GM13976 (cell line): ENCODE measurements at regions not wholly inside any gene's neighbourhood (a gene's known extent, or its start where the extent isn't known, plus 50 kb on each side); places are given as distances from the start of the nearest gene placed in this dataset.

Experiments used
- DNase-seq: peaks from one replicate; pipeline ENCODE4 v3.0.0; 2012; ENCODE audit warnings: low spot score
- in situ Hi-C: fragments of 300-500 bp; cut with MboI; formaldehyde crosslinking; loops from one replicate; pipeline ENCODE4 v1.12.0; 2022; ENCODE audit warnings: low sequenced_read_pairs, mixed read lengths, inconsistent platforms; ENCODE audit not compliant: unreplicated experiment
- TF ChIP-seq, protein P1 (sequence below): IDR thresholded peaks from 2 replicates; pipeline ENCODE4 v1.5.1; 2012; ENCODE audit warnings: borderline replicate concordance, mild to moderate bottlenecking; ENCODE audit not compliant: insufficient read depth; ENCODE audit errors: extremely low read depth, missing control alignments, control extremely low read depth

- TF ChIP-seq, protein P1, sequence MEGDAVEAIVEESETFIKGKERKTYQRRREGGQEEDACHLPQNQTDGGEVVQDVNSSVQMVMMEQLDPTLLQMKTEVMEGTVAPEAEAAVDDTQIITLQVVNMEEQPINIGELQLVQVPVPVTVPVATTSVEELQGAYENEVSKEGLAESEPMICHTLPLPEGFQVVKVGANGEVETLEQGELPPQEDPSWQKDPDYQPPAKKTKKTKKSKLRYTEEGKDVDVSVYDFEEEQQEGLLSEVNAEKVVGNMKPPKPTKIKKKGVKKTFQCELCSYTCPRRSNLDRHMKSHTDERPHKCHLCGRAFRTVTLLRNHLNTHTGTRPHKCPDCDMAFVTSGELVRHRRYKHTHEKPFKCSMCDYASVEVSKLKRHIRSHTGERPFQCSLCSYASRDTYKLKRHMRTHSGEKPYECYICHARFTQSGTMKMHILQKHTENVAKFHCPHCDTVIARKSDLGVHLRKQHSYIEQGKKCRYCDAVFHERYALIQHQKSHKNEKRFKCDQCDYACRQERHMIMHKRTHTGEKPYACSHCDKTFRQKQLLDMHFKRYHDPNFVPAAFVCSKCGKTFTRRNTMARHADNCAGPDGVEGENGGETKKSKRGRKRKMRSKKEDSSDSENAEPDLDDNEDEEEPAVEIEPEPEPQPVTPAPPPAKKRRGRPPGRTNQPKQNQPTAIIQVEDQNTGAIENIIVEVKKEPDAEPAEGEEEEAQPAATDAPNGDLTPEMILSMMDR, result no peak
- DNase-seq, result no peak
- in situ Hi-C loops, result no loop called here
Observed at GRCh38 chr11:96622026-96622634, 232.3 kb downstream of the JRKL start.

DNA sequence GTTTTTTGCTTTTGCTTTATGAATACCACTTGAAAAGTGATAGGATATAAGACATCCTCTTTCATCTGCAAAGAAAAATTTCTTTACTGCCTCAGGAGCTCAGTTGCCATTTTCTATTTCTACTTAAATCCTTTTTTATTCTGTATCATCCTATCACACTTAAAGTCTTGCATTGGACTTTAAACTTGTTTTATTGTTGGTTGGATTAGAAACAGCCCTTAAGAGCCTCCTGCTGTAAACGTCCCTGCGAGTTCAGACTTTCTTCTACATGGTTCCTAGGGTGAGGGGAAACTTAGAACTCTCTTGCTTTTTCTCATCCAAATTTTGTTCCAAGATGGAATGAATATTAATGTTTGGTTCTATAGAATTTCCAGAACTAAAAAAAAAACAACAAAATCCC, 234.3 kb downstream of the JRKL start:
- no peak for DNase-seq
- in situ Hi-C loops, result no loop called here
- TF ChIP-seq, protein P1, result no peak

DNA sequence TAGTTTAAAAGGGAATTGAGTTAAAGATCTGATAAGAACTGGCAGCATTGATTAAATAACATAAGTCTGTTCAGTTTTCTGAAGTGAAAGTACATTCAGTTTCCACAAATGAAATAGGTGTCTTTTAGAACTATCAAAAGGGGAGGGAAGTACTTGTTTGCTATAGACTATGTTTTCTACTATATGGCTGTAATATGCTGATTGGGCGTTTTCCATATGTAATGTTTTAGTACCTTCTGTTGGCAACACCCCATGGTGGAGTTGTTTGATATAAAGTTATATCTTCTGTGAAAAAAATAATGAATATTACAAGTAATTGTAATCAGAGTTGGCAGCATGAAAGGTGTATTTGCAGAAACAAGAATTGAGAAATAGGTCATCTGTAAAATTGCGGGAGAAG, 237.6 kb downstream of the JRKL start:
- no peak for DNase-seq
- in situ Hi-C loops, result no loop called here
- TF ChIP-seq, protein P1, result no peak

DNA sequence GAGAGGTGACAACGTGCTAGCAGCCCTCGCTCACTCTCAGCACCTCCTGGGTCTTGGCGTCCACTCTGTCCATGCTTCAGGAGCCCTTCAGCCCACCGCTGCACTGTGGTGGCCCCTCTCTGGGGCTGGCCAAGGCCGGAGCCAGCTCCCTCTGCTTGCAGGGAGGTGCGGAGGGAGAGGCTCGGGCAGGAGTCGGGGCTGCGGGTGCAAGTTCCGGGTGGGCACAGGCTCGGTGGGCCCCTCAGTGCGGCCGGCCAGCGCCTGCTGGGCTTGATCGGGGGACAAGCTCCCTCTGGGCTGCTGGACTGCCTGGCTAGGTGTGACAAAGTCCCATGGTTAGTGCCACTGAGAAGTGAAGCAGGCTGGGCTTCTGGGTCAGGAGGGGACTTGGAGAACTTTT, 245.8 kb downstream of the JRKL start:
- TF ChIP-seq, protein P1, result no peak
- in situ Hi-C loops, result no loop called here
- no peak for DNase-seq

GRCh38 chr11:96641261-96641660, 251.4 kb downstream of the JRKL start:
- TF ChIP-seq, protein P1, result no peak

GRCh38 chr11:96642583-96642982, 252.8 kb downstream of the JRKL start:
- no peak for DNase-seq
- in situ Hi-C loops, result no loop called here
- TF ChIP-seq, protein P1, result no peak

More at GRCh38 chr11:96641261-96641660, 251.4 kb downstream of the JRKL start:
- DNase-seq, result no peak
- in situ Hi-C loops, result no loop called here
